NCI-H1417 (cell line): ENCODE measurements at regions not wholly inside any gene's neighbourhood (a gene's known extent, or its start where the extent isn't known, plus 50 kb on each side); places are given as distances from the start of the nearest gene placed in this dataset.
A peak's percentile ranks its signal among the peaks of the same experiment; 100 is the strongest.

Experiments
- DNase-seq, 3 experiments: peaks; one replicate each; lab custom pipeline; 2025; lab: John Stamatoyannopoulos, UW

GRCh38 chr4:89422441-89422990 is 114.9 kb upstream of the GPRIN3 start:
- no peak for DNase-seq

DNA sequence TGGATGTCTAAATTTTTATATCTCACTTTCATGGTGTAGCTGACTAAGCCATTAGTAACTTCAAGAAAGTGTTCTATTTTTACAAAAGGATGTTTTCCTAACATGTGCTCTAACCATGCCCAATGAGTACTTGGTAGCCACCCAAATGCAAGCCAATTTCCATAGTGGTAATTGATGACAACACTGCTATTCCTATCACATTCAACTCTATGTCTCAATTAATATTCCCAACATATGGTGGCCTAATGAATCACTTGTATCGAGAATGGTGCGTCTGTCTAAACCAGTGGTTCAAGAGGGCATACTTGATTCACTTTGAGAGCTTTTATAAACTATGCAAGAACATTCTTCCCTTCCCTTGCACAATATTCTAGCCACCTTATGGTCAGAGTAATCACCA is 112.9 kb upstream of the GPRIN3 start:
- no peak for DNase-seq

DNA sequence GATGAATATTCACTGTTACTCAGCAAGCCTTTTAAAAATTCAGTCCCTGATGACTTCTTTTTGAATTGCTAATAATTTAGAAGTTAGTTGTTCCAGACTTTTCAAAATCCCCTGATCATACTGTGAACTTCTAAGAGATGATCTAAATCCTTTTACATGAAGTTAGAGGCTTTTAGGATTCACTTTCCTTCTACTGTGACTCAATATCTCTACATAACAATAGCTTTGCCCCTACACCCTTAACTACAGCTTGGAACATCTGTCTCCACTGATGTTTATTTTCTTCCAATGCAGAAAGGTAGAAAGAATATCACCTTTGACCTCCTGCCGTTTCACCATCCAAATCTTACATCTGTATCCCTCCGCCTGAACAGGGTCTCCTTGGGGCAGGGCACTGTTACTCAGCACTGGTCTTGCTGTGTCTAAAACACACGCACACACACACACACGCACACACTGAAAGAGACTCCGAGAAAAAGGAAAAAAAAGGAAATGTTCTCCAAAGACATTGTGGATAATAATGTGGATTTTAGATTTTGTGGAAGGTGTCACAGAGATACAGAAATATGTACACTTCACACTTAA is 111.6 kb upstream of the GPRIN3 start:
- DNase-seq, result no peak

DNA sequence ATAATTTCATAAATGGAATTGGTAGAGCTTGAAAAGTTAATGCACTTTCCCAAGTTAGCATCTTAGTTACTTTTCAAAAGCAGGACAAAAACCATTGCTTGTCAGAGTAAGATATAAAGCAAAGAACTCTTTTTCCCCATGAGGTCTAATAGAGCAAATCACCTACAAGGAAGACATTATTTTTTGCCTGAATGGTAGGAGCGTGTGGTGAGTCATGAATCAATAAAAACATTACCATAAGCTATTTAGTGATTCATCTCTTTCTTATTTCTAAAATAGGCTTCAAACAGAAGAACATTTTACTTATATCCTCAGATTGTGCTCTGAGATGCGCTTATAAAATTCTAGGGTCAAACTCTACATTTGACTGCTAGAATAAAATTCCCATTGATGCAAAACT is 109.4 kb upstream of the GPRIN3 start:
- no peak for DNase-seq

DNA sequence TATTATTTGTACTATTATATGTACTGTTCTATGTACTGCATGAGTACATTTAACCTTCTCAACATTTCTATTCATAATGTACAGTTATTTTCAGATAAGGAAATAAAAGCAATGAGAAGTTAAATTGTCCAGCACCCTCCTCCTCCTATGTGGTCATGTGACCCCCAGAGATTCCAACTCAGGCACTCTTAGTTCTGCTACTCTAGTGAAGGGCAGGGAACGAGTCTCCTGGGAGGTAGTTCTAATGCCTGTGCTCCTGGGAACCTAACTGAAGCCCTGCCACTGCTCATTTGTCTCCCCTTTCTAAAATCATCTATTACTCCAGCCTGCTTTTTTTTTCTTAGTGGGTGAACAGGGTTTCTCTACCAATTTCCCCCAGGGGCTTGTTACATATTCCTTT is 105.9 kb upstream of the GPRIN3 start:
- peak in 1 of 3 experiments; percentile 36 for DNase-seq

DNA sequence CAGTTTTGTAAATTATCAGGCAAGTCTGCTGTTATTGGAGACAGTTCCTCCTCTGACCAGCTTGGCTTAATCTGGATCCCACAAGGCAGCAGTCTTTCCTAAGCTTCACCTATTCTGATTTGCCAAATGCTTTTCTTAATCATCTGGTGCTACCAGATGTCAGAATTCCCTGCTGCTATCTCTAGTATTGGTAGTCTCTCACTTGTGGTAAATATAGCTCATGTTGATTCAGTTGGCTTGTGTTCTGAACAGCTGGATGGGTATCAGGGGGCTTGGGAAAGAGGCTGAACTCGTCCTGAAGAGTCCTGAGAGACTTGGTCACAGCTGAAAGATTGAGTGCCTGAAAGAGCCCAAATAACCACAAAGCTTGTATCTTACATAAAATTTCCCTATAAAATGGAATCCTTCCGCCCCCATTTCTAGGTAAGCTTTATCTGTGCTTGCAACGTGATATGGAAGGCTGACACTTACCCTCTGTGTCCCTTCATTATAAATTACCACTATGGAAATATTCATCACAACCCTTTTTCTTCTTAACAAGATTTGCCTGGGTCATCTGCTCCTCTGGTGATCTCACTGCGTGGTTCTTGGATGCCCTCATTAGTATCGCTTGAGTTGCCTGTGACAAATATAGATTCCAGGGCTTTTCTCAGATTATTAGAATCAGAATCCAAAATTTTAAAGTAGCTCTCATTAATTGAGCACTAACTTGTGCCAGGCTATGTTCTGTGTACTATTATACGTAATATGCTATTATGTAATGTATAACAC is 104.1 kb upstream of the GPRIN3 start:
- no peak for DNase-seq

DNA sequence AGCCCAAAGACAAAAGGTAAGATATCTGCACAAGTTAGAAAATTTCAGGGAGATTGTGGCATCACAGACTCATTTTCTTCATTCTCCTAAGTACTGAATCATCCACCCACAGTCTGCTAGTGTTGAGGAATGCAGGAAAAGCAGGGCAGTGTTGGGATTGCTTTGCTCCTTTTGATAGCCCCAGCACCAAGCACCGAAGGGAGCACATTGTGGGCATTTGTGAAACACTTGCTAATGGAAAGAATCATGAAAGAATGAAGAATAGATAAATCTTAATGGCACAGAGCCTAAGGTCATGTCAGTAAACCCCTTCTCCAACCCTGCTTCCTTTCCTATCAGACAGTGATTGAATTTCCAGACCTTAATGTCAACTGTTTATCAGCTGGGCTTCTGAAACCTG is 103.1 kb upstream of the GPRIN3 start:
- DNase-seq, result no peak

GRCh38 chr4:89404530-89404929 is 96.9 kb upstream of the GPRIN3 start:
- DNase-seq, result peak in 1 of 3 experiments; percentile 39

DNA sequence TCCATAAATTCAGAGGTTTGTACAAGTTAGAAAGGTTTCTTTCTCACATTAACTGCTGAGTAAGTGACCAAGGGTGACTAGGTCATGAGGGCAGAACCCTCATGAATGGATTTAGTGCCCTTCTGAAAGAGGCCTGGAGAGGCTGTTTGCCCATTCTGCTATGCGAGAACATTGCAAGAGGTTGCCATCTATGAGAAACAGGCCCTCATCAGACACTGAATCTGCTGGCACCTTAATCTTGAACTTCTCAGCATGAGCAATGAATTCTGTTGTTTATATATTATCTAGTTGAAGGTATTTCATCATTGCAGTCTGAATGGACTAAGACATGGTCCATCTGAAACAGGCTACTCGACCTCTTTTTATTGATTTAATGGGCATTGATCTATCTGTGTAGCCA is 96.2 kb upstream of the GPRIN3 start:
- DNase-seq, result no peak

GRCh38 chr4:89400287-89401035 is 92.9 kb upstream of the GPRIN3 start:
- no peak for DNase-seq

DNA sequence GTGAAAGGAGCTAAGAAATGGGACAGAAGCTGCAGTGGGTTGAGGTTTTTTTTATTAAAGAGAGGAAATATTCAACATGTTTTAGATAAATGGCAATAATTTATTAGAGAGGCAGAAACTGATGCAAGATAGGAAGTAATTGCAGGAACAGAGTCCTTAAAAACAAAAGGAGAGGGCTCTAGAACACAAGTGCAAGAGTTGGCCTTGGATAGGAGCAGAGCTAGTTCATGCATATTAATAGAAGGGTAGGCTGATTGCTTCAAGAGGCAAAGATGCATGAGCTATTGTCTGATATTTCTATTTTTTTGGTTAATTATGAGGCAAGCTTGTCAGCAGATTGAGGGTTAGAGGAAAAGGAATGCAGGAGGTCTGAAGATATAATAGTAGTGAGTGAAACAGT is 91.0 kb upstream of the GPRIN3 start:
- peak in 1 of 3 experiments; percentile 5 for DNase-seq

GRCh38 chr4:89398146-89398545 is 90.5 kb upstream of the GPRIN3 start:
- no peak for DNase-seq

- no peak for DNase-seq
Measured at GRCh38 chr4:89397441-89397840, 89.8 kb upstream of the GPRIN3 start.

GRCh38 chr4:89382439-89382838 is 74.8 kb upstream of the GPRIN3 start:
- peak in 1 of 3 experiments; percentile 31 for DNase-seq

DNA sequence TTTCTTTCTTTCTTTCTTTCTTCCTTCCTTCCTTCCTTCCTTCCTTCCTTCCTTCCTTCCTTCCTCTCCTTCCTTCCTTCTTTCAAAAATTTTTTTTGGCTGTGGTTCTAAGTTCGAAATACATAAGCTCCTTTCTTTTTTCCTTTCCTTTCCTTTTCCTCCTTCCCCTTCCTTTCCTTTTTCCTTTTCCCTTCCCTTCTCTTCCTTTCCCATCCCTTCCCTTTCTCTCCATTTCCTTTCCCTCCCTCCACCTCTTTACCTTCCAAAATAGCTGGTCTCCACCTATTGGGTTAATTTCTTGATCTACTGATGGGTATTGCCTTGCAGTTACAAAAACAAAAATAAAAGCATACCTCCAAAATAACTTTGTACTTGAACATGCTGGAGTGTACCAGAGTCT is 73.4 kb upstream of the GPRIN3 start:
- DNase-seq, result no peak

- DNase-seq, result peak in 1 of 3 experiments; percentile 29
Measured at GRCh38 chr4:89379511-89380044, 72.0 kb upstream of the GPRIN3 start.

DNA sequence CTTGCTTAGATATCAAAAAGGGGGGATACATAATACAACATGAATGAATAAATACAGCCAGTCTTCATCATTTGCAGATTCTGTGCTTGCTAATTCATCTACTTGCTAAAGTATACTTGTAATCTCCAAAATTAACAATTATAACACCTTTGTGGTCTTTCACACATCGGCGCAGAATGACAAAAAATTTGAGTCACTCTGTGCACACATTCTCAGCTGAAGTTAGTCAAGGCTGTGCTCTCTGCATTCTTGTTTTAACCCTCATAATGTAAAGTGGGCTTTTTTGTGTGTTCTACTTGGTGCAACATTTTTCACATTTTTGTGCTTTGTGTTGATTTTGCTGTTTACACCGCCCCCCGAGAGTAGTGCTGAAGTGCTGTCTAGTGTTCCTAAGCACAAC is 65.8 kb upstream of the GPRIN3 start:
- no peak for DNase-seq

- no peak for DNase-seq
Measured at GRCh38 chr4:89371614-89372013, 64.0 kb upstream of the GPRIN3 start.

- no peak for DNase-seq
Measured at GRCh38 chr4:89369581-89369980, 62.0 kb upstream of the GPRIN3 start.

GRCh38 chr4:89368861-89369260 is 61.3 kb upstream of the GPRIN3 start:
- DNase-seq, result no peak

DNA sequence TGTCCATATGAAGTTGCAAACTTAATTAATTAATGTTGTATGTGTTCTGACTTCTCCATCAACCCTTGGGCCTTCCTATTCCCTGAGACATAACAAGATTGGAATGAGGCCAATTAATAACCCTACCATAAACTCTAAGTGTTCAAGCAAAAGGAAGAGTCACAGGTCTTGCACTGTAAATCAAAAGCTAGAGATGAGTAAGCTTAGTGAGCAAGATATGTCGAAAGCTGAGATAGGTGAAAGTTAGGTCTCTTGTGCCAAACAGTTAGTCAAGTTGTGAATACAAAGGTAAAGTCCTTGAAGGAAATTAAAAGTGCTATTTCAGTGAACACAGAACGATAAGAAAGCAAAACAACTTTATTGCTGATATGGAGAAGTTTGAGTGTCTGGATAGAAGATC is 58.2 kb upstream of the GPRIN3 start:
- no peak for DNase-seq

- no peak for DNase-seq
Measured at GRCh38 chr4:89365375-89365774, 57.8 kb upstream of the GPRIN3 start.

DNA sequence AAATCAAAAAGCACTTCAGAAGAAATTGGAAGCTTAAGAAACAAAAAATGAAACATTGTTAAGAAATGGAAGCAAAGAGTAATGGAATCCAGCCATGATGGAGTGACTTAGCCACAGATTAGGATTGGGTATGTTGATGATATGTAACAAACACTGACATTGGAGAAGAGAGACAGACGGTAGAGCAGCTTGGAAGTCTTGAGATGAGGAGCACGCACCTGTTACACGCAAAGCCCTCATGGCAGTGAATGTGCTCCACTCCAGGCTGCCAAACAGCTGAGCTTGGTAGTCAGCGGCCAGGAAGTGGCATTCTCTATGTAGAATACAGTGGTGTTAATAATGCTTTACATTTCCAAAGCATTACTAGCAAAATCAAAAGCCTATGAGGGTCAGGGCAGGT is 56.9 kb upstream of the GPRIN3 start:
- DNase-seq, result no peak
